ENCODE measurements at regions not wholly inside any gene's neighbourhood (a gene's known extent, or its start where the extent isn't known, plus 50 kb on each side); places are given as distances from the start of the nearest gene placed in this dataset.

GRCh38 chr3:148158210-148158609 lies 539.5 kb upstream of the AGTR1 start:
- DNase-seq (ENCODE audit: low spot score) = peak; percentile 4

GRCh38 chr3:148162132-148162531 lies 535.6 kb upstream of the AGTR1 start:
- no peak for DNase-seq (ENCODE audit: low spot score)

GRCh38 chr3:148168347-148168746 lies 529.4 kb upstream of the AGTR1 start:
- DNase-seq (ENCODE audit: low spot score) = no peak

GRCh38 chr3:148173851-148174250 lies 523.9 kb upstream of the AGTR1 start:
- DNase-seq (ENCODE audit: low spot score) = no peak

DNA sequence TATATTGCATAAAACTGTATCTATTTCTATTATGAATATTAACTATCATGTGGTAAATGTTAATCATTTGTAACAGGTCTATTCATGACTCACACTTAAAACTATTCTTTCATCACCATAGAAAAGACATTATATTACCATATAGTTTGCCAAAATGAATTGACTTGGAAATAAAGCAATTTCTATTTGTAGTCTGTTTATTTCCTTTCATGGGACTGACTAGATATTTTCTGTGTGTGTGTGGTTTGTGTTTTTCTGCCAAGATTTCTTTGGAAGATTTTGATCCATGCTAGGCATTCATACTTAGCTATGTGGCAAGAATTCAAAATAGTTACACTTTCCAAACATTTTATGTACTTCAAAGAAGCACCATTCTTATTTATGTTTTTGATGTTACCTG lies 522.5 kb upstream of the AGTR1 start:
- no peak for DNase-seq (ENCODE audit: low spot score)

- no peak for DNase-seq (ENCODE audit: low spot score)
These were observed 519.2 kb upstream of the AGTR1 start for GRCh38 chr3:148178503-148178902.

DNA sequence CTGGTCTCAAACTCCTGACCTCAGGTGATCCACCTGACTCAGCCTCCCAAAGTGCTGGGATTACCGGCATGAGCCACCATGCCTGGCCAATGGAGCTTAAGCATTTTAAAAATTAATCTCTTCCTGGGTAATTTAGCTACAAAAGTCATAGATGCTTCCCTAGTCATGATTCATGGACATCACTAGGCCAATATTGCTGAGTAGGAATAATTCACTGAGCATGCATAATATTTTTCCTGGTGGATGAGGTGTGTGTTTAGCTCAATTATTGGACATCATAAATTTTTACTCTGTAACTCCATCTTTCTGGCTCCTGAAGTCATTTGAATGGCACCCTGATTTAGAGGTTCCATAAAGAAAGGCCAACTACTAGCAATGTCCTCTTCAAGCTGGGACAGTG lies 512.9 kb upstream of the AGTR1 start:
- no peak for DNase-seq (ENCODE audit: low spot score)

DNA sequence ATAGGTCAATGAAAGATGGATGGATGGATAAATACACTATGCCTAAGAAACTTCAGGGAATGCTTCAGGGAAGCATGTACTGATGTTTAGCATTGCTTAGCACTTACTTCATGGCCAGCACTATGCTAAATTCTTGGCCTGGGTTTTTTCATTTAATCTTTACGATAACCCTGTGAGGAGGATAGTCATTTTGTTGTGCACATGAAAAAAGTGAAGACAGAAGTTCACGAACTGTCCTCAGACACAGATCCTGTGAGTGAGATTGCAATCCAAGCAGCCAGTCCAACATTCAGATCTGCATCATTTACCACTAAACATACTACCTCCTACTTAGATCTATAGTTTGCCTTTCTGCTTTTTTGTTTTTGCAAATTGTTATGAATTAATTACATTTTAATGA lies 510.8 kb upstream of the AGTR1 start:
- no peak for DNase-seq (ENCODE audit: low spot score)

- DNase-seq (ENCODE audit: low spot score) = no peak
These were observed 510.4 kb upstream of the AGTR1 start for GRCh38 chr3:148187296-148187695.

GRCh38 chr3:148190441-148190990 lies 507.2 kb upstream of the AGTR1 start:
- DNase-seq (ENCODE audit: low spot score) = no peak

- no peak for DNase-seq (ENCODE audit: low spot score)
These were observed 505.7 kb upstream of the AGTR1 start for GRCh38 chr3:148191966-148192365.

DNA sequence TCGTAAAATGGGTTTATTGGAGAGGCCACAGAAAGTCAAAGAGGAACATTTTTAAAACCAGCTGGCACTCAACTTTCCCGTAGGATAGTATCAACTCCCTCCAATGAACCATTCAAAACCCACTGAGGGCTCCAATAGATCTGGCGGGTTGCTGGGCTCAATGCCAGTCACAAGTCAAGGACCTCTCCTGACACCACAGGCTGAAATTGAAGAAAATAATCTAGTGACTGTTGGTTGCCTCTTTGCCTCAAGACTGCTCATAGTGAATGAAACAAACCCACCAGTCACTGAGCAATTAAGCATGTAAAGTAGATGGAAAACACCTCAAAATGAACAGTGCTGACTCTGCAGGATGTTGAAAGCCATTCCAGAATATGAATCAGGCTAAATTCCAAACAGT lies 500.6 kb upstream of the AGTR1 start:
- DNase-seq (ENCODE audit: low spot score) = no peak

DNA sequence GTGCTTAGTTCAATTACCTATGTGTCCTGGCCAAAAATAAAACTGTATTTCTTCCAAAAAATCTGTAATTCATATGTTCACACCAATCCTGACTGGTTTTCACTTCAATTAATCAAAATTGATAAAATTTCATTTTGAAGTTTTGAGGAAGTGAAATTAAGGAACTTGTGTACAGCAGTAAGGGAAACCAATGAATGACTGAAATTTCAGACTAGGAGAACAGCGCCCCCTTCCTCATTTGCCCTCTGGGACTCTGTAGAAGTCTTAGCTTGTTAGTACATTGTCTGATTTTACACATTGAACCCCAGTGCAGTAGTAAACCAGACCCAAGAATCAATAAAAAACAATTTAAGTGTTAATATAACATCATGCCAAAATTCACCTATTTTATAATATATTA lies 495.3 kb upstream of the AGTR1 start:
- no peak for DNase-seq (ENCODE audit: low spot score)

DNA sequence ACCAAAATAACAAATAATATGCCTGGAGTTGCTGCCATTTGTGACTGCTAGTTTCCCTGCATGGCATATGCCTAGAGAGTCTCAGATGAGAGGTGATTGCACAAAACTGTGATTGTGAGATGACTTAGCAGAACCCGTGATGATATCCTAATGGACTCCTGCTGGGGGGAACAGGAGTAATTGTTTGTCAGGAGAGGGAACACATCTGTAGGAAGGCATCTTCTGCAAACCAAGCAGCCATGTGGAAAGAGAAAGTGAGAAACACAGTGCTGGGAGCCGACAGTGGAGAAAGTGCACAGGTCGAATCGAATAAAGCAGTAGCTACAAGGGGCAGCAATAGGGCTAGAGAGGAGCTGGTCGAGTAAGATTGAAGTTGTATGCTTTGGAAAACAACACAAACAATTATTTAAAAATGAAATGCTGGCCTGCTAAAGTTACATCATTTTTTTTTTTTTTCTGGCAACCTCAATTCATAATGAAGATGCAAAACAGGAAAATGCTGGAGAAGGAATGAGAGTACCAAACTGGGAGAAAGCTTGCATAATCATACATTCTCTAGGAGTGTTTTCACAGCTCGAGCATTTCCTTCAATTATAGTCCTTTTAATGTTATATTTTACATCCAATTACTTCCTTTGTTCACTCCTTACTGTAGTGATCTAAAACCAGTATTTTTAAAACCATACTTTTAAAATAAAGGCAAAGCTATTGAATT lies 494.2 kb upstream of the AGTR1 start:
- no peak for DNase-seq (ENCODE audit: low spot score)

- DNase-seq (ENCODE audit: low spot score) = no peak
These were observed 493.6 kb upstream of the AGTR1 start for GRCh38 chr3:148204131-148204530.

DNA sequence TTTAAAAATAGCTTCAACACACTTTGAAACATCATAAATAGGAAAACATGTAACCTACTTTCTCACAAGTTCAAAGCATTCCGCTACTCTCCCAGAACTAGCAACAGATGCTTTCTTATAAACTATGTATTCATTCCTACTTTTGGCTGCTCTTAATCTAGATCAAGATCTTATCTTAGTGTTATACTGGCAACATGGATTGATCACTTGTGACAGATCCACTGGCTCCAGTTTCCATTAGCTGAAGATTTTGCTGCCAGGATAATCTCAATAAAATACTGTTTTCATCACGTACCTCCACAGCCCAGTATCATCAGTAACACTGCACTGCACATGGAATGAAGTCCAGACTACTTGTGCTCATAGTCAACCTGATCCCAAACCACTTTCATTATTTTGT lies 491.7 kb upstream of the AGTR1 start:
- DNase-seq (ENCODE audit: low spot score) = no peak

DNA sequence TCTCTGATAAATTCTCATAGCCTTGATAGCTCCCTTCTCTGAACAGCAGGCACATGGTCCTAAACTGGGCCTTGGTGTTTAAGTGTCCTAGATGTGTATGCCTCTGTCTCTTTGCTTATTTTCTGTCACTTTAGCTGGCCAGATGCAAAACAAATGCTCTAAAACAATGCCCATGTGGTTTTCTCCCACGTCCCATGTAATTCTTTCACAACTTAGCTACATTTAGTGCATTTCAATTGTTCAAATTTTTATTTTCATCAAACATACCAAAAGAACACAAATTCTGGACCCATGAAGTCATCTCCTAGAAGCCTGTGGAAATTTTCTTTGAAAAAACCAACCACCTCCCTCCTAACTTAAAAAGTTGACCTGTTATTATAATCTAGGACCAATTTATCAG lies 491.3 kb upstream of the AGTR1 start:
- DNase-seq (ENCODE audit: low spot score) = no peak

DNA sequence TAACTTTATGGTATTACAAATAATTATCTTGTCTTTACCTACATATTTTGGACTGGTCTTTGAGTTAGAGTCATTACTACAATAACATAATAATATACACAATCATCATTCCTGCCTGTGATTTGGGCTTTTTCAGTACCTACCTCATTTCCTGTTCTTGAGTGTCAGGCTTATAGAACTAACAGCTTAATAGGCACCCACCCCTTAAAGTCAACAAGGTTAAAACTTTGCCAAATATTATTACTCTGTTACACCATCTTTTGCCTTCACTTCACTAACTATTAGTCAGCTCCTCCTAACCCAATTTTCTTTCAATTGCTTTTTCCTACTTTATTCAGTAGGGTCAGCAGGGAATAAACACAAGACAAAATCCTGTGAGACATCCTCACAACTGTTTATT lies 488.7 kb upstream of the AGTR1 start:
- DNase-seq (ENCODE audit: low spot score) = no peak

DNA sequence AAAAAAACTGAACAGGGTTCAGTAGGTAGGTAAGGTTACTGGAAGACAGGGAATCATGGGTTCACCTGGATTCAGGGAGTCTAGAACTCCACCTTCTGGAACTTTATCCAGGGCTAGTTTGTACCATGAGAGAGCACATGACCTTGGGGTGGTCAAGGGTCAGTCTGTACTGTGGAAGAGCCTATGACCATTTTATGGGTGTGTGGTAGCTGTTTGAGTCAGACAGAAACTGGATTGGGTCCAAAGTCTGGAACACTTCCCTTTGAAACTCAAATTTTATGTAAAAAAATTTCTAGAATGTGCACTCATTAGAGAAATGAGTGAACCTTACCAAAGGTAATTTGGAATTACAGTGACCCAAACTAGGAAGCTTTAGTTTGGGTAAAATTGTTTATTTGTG lies 486.0 kb upstream of the AGTR1 start:
- DNase-seq (ENCODE audit: low spot score) = no peak

DNA sequence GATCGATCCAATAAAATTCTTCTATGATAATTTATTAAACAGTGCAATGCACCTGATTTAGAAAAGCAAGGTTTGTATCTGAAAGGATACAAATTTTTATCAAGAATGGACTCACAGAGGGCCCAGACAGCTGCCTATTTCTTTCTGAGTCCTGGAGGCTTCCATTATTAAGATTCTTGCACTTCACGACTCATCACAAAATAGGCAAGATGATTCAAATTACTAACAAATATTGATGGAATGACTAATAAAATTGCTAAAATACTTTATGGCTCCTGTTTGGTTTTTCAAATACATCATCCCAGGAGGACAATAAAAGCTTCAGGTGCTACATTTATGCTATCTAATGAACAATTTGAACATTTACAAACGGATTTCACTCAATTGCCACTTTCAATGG lies 483.0 kb upstream of the AGTR1 start:
- no peak for DNase-seq (ENCODE audit: low spot score)

GRCh38 chr3:148217317-148217716 lies 480.4 kb upstream of the AGTR1 start:
- no peak for DNase-seq (ENCODE audit: low spot score)

GRCh38 chr3:148218222-148218621 lies 479.5 kb upstream of the AGTR1 start:
- no peak for DNase-seq (ENCODE audit: low spot score)

DNA sequence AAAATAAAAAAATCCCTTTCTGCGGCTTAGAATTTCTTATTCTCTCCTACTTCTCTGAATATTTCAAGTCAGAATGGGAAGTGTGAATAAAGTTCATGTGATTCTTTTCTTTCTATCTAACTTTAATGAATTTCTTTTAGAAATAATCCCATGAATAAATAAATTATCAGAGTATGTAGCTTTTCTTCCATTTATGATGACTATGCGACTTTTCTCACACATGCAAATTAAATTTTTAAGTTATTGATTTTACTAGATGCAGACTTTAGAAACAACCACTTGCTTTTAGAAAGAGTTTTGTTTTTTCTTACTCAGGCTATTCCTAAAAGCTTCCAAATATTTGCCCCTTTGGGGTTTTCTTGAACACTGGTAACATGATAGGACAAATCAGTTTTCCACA lies 477.7 kb upstream of the AGTR1 start:
- no peak for DNase-seq (ENCODE audit: low spot score)

DNA sequence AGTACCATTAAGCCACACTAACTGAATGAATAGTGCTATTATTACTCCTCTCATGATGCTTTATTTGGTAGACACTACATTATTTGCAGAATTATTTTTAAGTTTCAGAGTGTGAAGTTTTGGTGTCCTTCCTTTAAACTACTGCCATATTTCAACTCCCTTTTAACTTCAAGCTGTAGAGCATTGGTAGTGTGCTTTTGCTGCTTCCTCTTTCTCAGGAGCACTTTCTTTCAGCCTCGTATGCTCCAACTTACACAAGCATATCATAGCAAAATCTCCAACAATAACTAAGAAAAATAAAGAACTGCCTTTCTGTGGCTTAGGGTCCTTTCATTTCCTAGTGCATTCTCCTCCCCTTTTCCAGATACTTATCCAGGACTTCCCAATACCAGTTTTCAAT lies 476.4 kb upstream of the AGTR1 start:
- no peak for DNase-seq (ENCODE audit: low spot score)
